PFSK-1 (cell line): ENCODE measurements at regions not wholly inside any gene's neighbourhood (a gene's known extent, or its start where the extent isn't known, plus 50 kb on each side); places are given as distances from the start of the nearest gene placed in this dataset.

ENCODE experiments used
- FOXP2 ChIP-seq: optimal IDR thresholded peaks from 2 replicates; pipeline ENCODE3; 2011; ENCODE audit warnings: borderline replicate concordance, control low read depth, inconsistent platforms; ENCODE audit not compliant: insufficient read depth; ENCODE audit errors: extremely low read length, extremely low read depth
- POLR2AphosphoS5 ChIP-seq: IDR thresholded peaks from 2 replicates; pipeline ENCODE4 v1.6.1; 2012; ENCODE audit warnings: low read depth, mild to moderate bottlenecking, control low read depth, low read length, moderate library complexity
- SIN3A ChIP-seq: IDR thresholded peaks from 2 replicates; pipeline ENCODE4 v1.6.1; 2012; ENCODE audit warnings: mild to moderate bottlenecking, low read length, moderate library complexity, borderline replicate concordance; ENCODE audit not compliant: insufficient read depth
- TAF1 ChIP-seq: IDR thresholded peaks from 2 replicates; pipeline ENCODE4 v1.6.1; 2012; ENCODE audit warnings: low read length, control low read depth, borderline replicate concordance; ENCODE audit not compliant: insufficient read depth
- TF ChIP-seq, protein P1 (sequence below), 2 experiments: IDR thresholded peaks; 2 replicates each; pipeline versions ENCODE4 v1.6.1 to v1.8.0; 2011 to 2012; ENCODE audit warnings: low read depth in 2 of 2, low read length in 2 of 2, control low read depth in 1 of 2, inconsistent platforms in 1 of 2, mild to moderate bottlenecking in 1 of 2, moderate library complexity in 1 of 2; ENCODE audit not compliant: insufficient read depth in 1 of 2

DNA sequence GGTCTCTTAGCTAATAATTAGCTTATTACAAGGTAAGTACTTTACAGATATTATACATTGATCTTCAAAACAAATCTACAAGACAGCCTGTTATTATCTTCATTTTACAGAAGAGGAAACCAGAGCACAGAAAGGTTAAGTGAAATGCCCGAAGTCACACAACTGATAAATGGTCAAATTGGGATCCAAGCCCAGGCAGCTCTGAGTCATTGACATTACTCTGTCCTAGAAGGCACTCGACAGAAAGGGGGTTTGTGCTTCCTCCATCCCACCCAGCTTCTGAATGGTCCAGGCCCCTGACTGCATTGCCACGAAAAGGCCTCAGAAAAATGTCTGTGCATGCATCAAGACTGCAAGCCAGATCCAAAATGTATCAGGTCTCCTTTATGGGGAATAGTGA lies 81.3 kb upstream of the ZNF438 start:
- TF ChIP-seq TAF1 (no peak), SIN3A (no peak), FOXP2 (no peak)
- TF ChIP-seq, protein P1, sequence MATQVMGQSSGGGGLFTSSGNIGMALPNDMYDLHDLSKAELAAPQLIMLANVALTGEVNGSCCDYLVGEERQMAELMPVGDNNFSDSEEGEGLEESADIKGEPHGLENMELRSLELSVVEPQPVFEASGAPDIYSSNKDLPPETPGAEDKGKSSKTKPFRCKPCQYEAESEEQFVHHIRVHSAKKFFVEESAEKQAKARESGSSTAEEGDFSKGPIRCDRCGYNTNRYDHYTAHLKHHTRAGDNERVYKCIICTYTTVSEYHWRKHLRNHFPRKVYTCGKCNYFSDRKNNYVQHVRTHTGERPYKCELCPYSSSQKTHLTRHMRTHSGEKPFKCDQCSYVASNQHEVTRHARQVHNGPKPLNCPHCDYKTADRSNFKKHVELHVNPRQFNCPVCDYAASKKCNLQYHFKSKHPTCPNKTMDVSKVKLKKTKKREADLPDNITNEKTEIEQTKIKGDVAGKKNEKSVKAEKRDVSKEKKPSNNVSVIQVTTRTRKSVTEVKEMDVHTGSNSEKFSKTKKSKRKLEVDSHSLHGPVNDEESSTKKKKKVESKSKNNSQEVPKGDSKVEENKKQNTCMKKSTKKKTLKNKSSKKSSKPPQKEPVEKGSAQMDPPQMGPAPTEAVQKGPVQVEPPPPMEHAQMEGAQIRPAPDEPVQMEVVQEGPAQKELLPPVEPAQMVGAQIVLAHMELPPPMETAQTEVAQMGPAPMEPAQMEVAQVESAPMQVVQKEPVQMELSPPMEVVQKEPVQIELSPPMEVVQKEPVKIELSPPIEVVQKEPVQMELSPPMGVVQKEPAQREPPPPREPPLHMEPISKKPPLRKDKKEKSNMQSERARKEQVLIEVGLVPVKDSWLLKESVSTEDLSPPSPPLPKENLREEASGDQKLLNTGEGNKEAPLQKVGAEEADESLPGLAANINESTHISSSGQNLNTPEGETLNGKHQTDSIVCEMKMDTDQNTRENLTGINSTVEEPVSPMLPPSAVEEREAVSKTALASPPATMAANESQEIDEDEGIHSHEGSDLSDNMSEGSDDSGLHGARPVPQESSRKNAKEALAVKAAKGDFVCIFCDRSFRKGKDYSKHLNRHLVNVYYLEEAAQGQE (IDR thresholded peaks at IDR 0.05; ENCODE audit: insufficient read depth in 1 of 2, low read depth in 2 of 2, low read length in 2 of 2), result no peak

DNA sequence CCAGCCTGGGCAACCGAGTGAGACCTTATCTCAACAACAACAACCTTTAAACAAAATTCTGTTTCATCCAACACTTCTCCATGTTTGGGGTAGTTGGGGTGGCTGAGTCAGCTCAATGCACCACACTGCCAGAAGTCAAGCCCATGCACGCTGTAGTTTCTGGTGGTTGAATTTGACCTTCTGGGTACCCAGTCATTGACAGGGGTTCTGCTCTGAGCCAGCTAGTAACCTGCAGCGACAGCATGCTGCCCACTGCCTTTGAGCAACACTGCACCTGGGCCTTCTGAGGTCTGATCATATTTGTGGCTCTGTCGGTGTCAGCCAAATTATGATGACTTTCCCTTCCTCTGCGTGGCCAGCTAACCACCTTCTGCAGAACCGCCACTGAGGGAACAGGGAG lies 84.6 kb upstream of the ZNF438 start:
- TF ChIP-seq POLR2AphosphoS5 (no peak), TAF1 (no peak), SIN3A (no peak), FOXP2 (no peak)
- TF ChIP-seq, protein P1 (IDR thresholded peaks at IDR 0.05; ENCODE audit: insufficient read depth in 1 of 2, low read depth in 2 of 2, low read length in 2 of 2), result no peak

DNA sequence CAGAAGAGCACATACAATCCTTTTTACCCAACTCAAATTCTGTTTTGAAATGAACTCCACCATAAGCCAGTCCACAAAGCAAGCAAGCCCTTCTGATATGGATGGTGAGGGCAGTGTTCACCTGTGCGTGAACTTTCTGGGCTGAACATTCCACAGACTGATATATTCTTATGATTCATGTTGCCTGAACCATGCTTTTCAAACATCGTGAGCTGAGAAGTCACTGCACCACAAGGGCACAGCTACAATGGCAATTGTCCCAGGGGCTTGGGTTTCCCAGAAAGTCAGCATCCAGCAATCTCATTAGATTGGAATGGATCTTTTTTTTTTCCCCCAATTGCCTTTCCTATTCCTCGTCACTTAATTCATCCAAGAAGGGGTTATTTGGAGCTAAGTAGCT lies 86.9 kb upstream of the ZNF438 start:
- no peak for TF ChIP-seq POLR2AphosphoS5
- TF ChIP-seq, protein P1 (IDR thresholded peaks at IDR 0.05; ENCODE audit: insufficient read depth in 1 of 2, low read depth in 2 of 2, low read length in 2 of 2), result no peak
- no peak for TF ChIP-seq SIN3A
- TF ChIP-seq FOXP2, result no peak
- no peak for TF ChIP-seq TAF1

DNA sequence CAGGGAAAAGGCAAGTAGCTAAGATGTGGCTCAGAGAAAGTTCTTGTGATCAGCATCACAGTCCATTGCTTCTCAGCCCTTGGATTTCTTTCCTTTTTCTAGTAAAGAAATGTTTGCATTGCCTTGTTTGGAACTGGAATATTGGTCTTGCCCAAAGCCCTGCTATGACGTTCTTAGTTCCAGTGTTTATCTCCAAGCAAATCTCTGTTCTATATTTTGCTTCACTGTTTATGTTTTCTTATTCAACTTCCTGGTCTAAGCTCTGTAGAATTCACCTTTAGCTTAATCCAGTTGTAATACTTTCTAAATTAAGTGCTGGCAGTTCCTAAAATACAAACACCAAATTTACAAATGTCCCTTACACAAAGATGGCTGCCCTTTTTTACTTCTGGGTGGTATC lies 88.7 kb upstream of the ZNF438 start:
- TF ChIP-seq POLR2AphosphoS5 (no peak), TAF1 (no peak), FOXP2 (no peak), SIN3A (no peak)
- TF ChIP-seq, protein P1 (IDR thresholded peaks at IDR 0.05; ENCODE audit: insufficient read depth in 1 of 2, low read depth in 2 of 2, low read length in 2 of 2), result no peak
